ENCODE measurements at regions not wholly inside any gene's neighbourhood (a gene's known extent, or its start where the extent isn't known, plus 50 kb on each side); places are given as distances from the start of the nearest gene placed in this dataset.

DNA sequence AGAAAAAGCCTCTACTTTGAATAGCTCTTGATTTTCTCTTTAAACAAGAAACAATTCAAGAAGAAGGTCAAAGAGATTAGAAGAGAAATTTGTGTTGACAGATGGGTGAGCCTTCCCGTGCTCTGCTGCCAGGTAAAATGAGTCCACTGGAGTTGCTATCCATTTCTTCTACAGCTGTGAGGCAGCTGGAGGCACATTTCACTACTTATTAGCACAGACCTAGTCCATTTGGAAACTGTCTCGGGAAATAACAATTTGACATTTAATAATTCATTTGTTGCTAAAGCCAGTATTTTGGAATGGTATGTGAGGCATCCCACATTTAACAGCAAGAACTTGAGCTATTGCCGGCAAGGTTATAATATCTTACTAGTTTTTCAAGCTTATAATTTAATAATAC lies 396.8 kb upstream of the GRIA3 start:
- H3K27ac ChIP-seq, result no peak overlapping the region
- H3K4me3 ChIP-seq, result no peak overlapping the region
- TF ChIP-seq, protein P1, sequence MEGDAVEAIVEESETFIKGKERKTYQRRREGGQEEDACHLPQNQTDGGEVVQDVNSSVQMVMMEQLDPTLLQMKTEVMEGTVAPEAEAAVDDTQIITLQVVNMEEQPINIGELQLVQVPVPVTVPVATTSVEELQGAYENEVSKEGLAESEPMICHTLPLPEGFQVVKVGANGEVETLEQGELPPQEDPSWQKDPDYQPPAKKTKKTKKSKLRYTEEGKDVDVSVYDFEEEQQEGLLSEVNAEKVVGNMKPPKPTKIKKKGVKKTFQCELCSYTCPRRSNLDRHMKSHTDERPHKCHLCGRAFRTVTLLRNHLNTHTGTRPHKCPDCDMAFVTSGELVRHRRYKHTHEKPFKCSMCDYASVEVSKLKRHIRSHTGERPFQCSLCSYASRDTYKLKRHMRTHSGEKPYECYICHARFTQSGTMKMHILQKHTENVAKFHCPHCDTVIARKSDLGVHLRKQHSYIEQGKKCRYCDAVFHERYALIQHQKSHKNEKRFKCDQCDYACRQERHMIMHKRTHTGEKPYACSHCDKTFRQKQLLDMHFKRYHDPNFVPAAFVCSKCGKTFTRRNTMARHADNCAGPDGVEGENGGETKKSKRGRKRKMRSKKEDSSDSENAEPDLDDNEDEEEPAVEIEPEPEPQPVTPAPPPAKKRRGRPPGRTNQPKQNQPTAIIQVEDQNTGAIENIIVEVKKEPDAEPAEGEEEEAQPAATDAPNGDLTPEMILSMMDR (IDR thresholded peaks at IDR 0.05), result no peak
- no peak for DNase-seq (ENCODE audit: low spot score)

DNA sequence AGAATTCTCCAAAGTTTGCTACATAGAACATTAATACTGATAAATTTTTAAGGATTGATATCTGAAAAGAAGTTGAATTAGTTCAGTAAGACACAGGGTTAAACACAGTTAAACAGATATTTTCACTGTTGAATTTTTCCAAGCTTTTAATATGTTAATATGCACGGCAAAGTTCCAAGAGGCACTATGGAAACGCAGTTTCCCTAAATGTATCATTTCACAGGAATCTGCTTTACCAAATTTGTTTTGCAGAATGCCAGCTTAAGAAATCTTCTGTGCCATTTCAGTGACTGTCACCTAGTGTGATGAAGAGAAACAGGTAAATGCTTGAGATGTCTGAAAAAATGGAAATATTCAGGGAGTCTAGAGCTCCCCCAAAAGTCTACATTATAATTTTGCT lies 395.9 kb upstream of the GRIA3 start:
- no peak overlapping the region for H3K27ac ChIP-seq
- TF ChIP-seq, protein P1 (IDR thresholded peaks at IDR 0.05), result no peak
- no peak overlapping the region for H3K4me3 ChIP-seq
- DNase-seq (ENCODE audit: low spot score), result no peak

DNA sequence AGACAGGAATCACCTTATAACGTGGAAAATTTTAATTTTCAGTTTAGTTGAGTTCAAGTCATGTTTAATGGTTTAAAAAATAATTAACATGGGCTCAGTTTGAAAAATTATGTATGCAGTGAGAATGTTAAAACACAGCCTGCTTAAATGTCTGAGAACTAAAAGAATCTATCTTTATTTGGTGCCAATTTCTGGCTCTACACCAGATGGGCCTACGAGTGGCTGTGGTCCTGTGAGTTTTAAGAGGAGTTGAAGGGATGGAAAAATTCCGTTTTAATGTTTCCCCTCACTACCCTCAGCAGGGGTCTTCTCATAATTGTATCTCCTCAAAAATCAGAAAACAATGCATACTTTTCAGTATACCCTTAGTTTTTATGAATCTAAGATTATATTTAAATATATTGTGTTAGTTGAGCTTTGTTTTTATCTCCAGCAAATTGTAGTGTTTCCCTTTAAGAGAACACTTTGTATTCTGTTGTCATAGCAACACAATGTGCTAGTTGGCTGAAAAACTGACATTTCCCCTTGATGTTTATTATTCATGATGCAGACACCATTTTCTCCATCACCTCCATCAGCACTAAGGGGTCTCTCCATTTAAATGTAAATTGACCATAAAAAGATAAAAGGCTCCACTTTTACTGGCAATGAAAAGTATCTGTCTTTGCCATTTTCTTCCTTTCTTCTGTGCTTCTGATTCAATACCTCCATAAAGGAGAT lies 393.5 kb upstream of the GRIA3 start:
- Histone ChIP-seq H3K4me3 (no peak overlapping the region), H3K27ac (no peak overlapping the region)
- TF ChIP-seq, protein P1 (IDR thresholded peaks at IDR 0.05), result no peak
- no peak for DNase-seq (ENCODE audit: low spot score)

DNA sequence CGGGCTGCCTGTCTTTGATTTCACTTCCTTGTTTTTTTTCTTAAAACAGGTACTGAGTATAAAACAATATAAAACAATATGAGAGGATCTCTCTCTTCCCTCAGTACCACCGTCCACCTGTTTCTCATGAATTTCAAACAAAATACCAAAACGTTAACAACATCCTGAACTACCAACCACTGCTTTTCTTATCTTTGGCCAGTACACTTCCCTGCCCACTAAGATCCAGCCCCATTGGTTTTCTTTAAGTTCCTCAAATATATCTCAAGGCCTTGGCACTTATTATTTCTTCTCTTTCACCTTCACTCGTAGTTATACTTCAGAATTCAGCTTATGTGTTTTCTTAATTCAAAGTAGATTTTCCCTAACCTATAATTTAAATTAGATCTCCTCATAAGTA lies 370.2 kb upstream of the GRIA3 start:
- H3K27ac ChIP-seq, result no peak overlapping the region
- H3K4me3 ChIP-seq, result no peak overlapping the region
- no peak for DNase-seq (ENCODE audit: low spot score)
- TF ChIP-seq, protein P1 (IDR thresholded peaks at IDR 0.05), result no peak

DNA sequence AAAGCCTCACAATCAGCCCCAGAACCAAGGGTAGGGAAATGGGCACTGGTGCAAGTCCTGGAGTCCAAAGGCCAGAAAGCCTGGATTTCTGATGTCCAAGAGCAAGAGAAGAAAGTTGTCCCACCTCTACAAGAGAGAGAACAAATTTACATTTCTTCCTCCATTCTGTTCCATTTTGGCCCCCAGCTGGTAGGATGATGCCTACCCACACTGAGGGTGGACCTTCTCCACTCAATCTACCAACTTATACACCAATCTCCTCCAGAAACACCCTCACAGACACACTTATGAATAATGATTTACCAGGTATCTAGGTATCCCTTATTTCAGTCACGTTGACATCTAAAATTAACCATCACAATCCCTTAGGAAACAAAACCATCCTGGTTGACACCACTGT lies 367.8 kb upstream of the GRIA3 start:
- no peak overlapping the region for H3K4me3 ChIP-seq
- no peak for DNase-seq (ENCODE audit: low spot score)
- H3K27ac ChIP-seq, result no peak overlapping the region
- TF ChIP-seq, protein P1 (IDR thresholded peaks at IDR 0.05), result no peak

DNA sequence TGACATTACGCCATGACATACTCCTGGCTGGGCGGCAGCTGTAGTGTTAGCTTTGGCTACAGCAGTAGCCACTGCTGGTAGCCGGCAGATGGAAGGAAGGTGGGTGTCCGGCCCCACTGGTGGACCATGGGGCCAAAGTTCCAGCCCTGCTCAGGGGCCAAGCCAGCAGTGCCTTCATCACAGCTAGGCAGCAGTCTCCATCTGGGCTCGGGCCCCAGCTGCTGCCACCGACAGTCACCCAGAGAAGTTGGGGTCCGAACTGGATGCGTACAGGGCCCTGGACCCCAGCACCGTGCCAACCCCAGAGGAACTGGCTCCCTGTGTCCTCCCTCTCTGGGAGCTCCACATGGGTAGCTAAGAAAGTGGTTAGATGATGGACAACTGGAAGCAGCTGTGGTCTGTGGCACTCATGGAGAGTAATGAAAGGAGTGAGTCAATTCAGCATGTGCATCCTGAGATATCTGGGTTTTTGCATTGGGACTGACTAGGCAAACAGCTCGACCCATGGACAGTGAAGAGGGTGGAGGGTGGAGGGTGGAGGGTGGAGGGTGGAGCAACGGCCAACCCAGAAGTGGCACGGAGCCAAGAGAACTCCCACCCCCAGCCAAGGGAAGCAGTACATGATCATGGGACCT lies 366.6 kb upstream of the GRIA3 start:
- no peak for DNase-seq (ENCODE audit: low spot score)
- Histone ChIP-seq H3K27ac (no peak overlapping the region), H3K4me3 (no peak overlapping the region)
- TF ChIP-seq, protein P1 (IDR thresholded peaks at IDR 0.05), result no peak

DNA sequence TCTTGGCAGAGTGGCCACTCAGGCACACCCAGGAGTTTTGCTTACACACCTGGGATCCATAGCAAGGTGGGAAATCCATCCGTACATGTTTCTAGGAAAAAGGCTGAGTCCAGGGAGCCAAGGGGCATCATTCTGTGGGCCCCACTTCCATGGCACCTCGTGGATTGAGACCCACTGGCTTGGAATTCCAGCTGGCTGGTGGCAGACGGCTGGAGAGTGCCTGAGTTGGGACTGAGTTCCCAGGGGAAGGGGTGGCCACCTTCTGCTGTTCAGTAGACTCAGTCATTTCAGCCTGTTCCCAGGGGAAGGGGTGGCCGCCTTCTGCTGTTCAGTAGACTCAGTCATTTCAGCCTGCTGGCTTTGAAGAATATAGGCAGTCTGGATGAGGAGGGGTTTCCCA lies 366.0 kb upstream of the GRIA3 start:
- no peak overlapping the region for H3K27ac ChIP-seq
- DNase-seq (ENCODE audit: low spot score), result no peak
- H3K4me3 ChIP-seq, result no peak overlapping the region
- TF ChIP-seq, protein P1 (IDR thresholded peaks at IDR 0.05), result no peak

All from coronary artery (tissue), 2 donors.